ENCODE measurements at regions not wholly inside any gene's neighbourhood (a gene's known extent, or its start where the extent isn't known, plus 50 kb on each side); places are given as distances from the start of the nearest gene placed in this dataset.
A peak's percentile ranks its signal among the peaks of the same experiment; 100 is the strongest.

DNA sequence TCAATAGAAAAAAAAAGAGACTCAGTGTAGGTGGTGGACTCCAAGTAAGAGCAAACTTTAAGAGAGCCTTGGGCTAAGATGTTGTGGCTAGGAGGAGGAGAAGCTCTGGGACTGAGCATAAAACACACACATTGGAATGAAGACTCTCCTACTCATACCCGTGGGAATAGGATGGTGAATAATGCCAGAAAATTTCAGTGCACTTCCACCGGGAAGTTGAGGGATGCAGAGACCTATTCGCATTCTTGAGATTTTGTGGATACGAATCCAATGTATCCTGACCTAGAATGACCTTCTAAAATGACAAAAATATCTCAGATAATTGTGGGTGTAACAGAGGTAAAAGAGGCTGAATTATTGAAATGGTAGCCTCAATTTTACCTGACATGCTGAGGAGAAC lies 388.7 kb upstream of the SGO1 start:
- peak in 1 of 2 donors; percentile 75 for DNase-seq (ENCODE audit: low read depth in 1 of 2, low spot score in 1 of 2)
- H3K4me3 ChIP-seq = no peak overlapping the region
- no peaks in the 10 kb centered on the region for H3K27me3 ChIP-seq
- H3K4me1 ChIP-seq (ENCODE audit: low read depth) = no peaks in the 10 kb centered on the region
- no peaks in the 10 kb centered on the region for H3K36me3 ChIP-seq
- TF ChIP-seq, protein P1, sequence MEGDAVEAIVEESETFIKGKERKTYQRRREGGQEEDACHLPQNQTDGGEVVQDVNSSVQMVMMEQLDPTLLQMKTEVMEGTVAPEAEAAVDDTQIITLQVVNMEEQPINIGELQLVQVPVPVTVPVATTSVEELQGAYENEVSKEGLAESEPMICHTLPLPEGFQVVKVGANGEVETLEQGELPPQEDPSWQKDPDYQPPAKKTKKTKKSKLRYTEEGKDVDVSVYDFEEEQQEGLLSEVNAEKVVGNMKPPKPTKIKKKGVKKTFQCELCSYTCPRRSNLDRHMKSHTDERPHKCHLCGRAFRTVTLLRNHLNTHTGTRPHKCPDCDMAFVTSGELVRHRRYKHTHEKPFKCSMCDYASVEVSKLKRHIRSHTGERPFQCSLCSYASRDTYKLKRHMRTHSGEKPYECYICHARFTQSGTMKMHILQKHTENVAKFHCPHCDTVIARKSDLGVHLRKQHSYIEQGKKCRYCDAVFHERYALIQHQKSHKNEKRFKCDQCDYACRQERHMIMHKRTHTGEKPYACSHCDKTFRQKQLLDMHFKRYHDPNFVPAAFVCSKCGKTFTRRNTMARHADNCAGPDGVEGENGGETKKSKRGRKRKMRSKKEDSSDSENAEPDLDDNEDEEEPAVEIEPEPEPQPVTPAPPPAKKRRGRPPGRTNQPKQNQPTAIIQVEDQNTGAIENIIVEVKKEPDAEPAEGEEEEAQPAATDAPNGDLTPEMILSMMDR (IDR thresholded peaks at IDR 0.05; ENCODE audit: low read depth, low read length) = no peak
- no peak overlapping the region for H3K27ac ChIP-seq
- H3K9me3 ChIP-seq (ENCODE audit: low read depth) = no peaks in the 10 kb centered on the region

DNA sequence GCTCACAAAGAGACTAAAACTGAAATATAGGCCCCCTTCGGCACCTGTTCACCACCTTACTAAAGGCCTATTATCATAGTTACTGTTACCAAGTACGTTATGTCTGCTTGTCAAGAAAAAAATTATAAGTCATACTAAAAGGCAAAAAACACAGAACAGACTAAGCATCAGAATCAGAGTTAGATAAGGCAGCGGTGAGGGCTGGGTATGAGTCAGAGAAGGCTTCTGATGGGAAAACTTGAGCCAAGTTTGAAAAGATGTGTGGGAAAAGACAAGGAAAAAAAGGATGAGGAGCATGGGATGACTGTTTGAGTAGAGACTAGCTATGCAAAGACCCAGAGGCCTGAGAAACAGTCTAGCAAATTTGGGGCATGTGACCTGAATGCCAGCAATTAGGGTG lies 387.2 kb upstream of the SGO1 start:
- Histone ChIP-seq H3K4me1 (ENCODE audit: low read depth) (no peaks in the 10 kb centered on the region), H3K27ac (no peak overlapping the region), H3K36me3 (no peaks in the 10 kb centered on the region), H3K9me3 (ENCODE audit: low read depth) (no peaks in the 10 kb centered on the region), H3K27me3 (no peaks in the 10 kb centered on the region), H3K4me3 (no peak overlapping the region)
- TF ChIP-seq, protein P1 (IDR thresholded peaks at IDR 0.05; ENCODE audit: low read depth, low read length) = no peak
- DNase-seq (ENCODE audit: low read depth in 1 of 2, low spot score in 1 of 2) = peak in 1 of 2 donors; percentile 69

DNA sequence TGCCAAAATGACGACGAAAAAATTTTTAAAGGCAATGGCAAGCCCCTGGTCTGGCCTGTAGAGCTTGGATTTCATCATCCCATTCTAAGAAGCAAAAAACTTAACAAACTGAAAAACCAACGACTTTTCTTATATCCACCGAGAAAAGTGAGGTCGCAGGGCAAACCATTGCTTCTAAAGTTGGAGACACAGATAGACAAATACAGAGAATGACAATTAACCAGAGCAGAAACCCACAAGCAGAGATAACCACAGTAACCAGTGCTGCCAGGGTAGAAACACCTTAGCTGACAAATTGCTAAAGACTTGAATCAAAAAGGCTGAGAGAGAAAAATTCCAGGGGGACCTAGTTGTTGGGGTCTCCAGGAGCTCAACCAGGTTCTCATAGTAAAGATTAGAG lies 386.5 kb upstream of the SGO1 start:
- no peak overlapping the region for H3K4me3 ChIP-seq
- H3K4me1 ChIP-seq (ENCODE audit: low read depth) = no peaks in the 10 kb centered on the region

DNA sequence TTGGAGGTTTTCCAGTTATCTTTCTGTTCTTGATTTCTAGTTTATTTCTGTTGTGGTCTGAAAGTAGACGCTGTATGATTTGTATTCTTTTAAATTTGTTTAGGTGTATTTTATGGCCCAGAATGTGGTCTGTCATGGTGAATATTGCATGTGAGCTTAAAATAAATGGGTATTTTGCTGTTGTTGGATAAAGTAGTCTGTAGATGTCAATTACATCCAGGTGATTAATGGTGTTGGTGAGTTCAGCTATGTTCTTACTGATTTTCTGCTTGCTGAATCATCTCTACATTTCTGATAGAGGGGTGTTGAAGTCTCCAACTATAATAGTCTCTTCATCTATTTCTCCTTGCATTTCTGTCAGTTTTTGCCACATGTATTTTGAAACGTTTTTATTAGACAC lies 383.3 kb upstream of the SGO1 start:
- DNase-seq (ENCODE audit: low read depth in 1 of 2, low spot score in 1 of 2) = no peak
- no peaks in the 10 kb centered on the region for H3K9me3 ChIP-seq (ENCODE audit: low read depth)
- no peaks in the 10 kb centered on the region for H3K4me1 ChIP-seq (ENCODE audit: low read depth)
- H3K27ac ChIP-seq = no peak overlapping the region
- no peak overlapping the region for H3K4me3 ChIP-seq
- TF ChIP-seq, protein P1 (IDR thresholded peaks at IDR 0.05; ENCODE audit: low read depth, low read length) = no peak
- no peaks in the 10 kb centered on the region for H3K36me3 ChIP-seq
- no peaks in the 10 kb centered on the region for H3K27me3 ChIP-seq

More for the DNA sequence above, 386.5 kb upstream of the SGO1 start:
- H3K9me3 ChIP-seq (ENCODE audit: low read depth) = no peaks in the 10 kb centered on the region
- no peak overlapping the region for H3K27ac ChIP-seq
- DNase-seq (ENCODE audit: low read depth in 1 of 2, low spot score in 1 of 2) = no peak
- TF ChIP-seq, protein P1 (IDR thresholded peaks at IDR 0.05; ENCODE audit: low read depth, low read length) = no peak
- H3K36me3 ChIP-seq = no peaks in the 10 kb centered on the region
- H3K27me3 ChIP-seq = no peaks in the 10 kb centered on the region

DNA sequence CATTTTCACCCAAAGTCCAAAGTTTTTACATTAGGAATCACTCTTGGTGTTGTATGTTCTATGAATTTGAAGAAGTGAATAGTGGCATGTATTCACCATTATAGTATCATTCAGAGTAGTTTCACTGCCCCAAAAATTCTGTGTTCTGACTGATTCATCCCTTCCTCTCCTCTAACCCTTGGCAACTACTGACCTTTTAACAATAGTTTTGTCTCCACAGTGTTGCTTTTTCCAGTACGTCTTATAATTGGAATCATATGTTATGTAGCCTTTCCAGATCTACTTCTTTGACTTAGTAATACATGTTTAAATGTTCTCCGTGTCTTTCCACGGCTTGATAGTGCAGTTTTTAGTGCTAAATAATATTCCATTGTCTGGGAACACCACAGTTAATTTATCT lies 379.0 kb upstream of the SGO1 start:
- Histone ChIP-seq H3K4me1 (ENCODE audit: low read depth) (peaks cover 11% of the 10 kb centered on the region), H3K27me3 (no peaks in the 10 kb centered on the region), H3K4me3 (no peak overlapping the region), H3K27ac (no peak overlapping the region), H3K9me3 (ENCODE audit: low read depth) (no peaks in the 10 kb centered on the region), H3K36me3 (no peaks in the 10 kb centered on the region)
- no peak for DNase-seq (ENCODE audit: low read depth in 1 of 2, low spot score in 1 of 2)
- TF ChIP-seq, protein P1 (IDR thresholded peaks at IDR 0.05; ENCODE audit: low read depth, low read length) = no peak

DNA sequence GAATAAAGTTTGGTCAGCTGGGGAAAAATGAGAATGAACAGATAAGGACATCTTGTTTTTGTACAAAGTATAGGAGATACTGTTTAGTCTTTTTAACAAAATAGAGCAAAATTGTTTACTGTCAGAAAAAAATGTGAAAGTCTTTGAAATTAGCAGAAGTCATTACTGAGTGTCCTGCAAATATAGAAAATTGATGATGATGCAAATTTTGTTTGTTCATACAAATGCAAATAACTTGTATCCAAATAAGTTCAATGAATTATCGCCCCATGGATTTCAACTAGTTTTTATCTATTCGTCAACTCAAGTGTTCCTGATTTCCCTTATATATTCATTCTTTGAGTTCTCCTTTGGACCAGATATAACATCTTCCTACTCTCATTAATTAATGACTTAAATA lies 378.0 kb upstream of the SGO1 start:
- Histone ChIP-seq H3K27ac (no peak overlapping the region), H3K36me3 (no peaks in the 10 kb centered on the region), H3K9me3 (ENCODE audit: low read depth) (no peaks in the 10 kb centered on the region), H3K27me3 (no peaks in the 10 kb centered on the region), H3K4me1 (ENCODE audit: low read depth) (peaks cover 11% of the 10 kb centered on the region), H3K4me3 (no peak overlapping the region)
- TF ChIP-seq, protein P1 (IDR thresholded peaks at IDR 0.05; ENCODE audit: low read depth, low read length) = no peak
- DNase-seq (ENCODE audit: low read depth in 1 of 2, low spot score in 1 of 2) = no peak
